RPMI8226 (cell line): ENCODE measurements at regions not wholly inside any gene's neighbourhood (a gene's known extent, or its start where the extent isn't known, plus 50 kb on each side); places are given as distances from the start of the nearest gene placed in this dataset.
A peak's percentile ranks its signal among the peaks of the same experiment; 100 is the strongest.

Experiments used
- DNase-seq: peaks from one replicate; pipeline ENCODE4 v3.0.0-alpha.2; 2015

GRCh38 chr4:111632641-111633151 lies 512.6 kb upstream of the FAM241A start:
- DNase-seq, result no peak

GRCh38 chr4:111633663-111634266 lies 511.5 kb upstream of the FAM241A start:
- DNase-seq, result no peak

- DNase-seq, result no peak
Observed at GRCh38 chr4:111635646-111636045, 509.6 kb upstream of the FAM241A start.

- DNase-seq, result no peak
Observed at GRCh38 chr4:111636961-111637585, 508.2 kb upstream of the FAM241A start.

- DNase-seq, result no peak
Observed at GRCh38 chr4:111639120-111639690, 506.0 kb upstream of the FAM241A start.

GRCh38 chr4:111639876-111640275 lies 505.4 kb upstream of the FAM241A start:
- no peak for DNase-seq

- DNase-seq, result peak; percentile 66
Observed at GRCh38 chr4:111641813-111642579, 503.3 kb upstream of the FAM241A start.

GRCh38 chr4:111648056-111648455 lies 497.2 kb upstream of the FAM241A start:
- DNase-seq, result no peak

GRCh38 chr4:111649308-111649707 lies 495.9 kb upstream of the FAM241A start:
- no peak for DNase-seq

- DNase-seq, result no peak
Observed at GRCh38 chr4:111650146-111650545, 495.1 kb upstream of the FAM241A start.

- no peak for DNase-seq
Observed at GRCh38 chr4:111650674-111651086, 494.6 kb upstream of the FAM241A start.

GRCh38 chr4:111652236-111652635 lies 493.0 kb upstream of the FAM241A start:
- no peak for DNase-seq

GRCh38 chr4:111652986-111653385 lies 492.3 kb upstream of the FAM241A start:
- DNase-seq, result no peak

- DNase-seq, result no peak
Observed at GRCh38 chr4:111662496-111662895, 482.8 kb upstream of the FAM241A start.

- DNase-seq, result no peak
Observed at GRCh38 chr4:111664308-111664945, 480.8 kb upstream of the FAM241A start.

GRCh38 chr4:111666826-111667360 lies 478.4 kb upstream of the FAM241A start:
- no peak for DNase-seq

GRCh38 chr4:111671756-111672155 lies 473.5 kb upstream of the FAM241A start:
- no peak for DNase-seq

- no peak for DNase-seq
Observed at GRCh38 chr4:111675746-111676145, 469.5 kb upstream of the FAM241A start.

GRCh38 chr4:111676533-111676932 lies 468.7 kb upstream of the FAM241A start:
- no peak for DNase-seq

GRCh38 chr4:111678479-111678878 lies 466.8 kb upstream of the FAM241A start:
- DNase-seq, result no peak

- DNase-seq, result no peak
Observed at GRCh38 chr4:111678908-111679307, 466.3 kb upstream of the FAM241A start.

GRCh38 chr4:111681270-111681669 lies 464.0 kb upstream of the FAM241A start:
- no peak for DNase-seq

- DNase-seq, result no peak
Observed at GRCh38 chr4:111681751-111682150, 463.5 kb upstream of the FAM241A start.
